ENCODE measurements at regions not wholly inside any gene's neighbourhood (a gene's known extent, or its start where the extent isn't known, plus 50 kb on each side); places are given as distances from the start of the nearest gene placed in this dataset.

- H3K27me3 Mint-ChIP-seq (ENCODE audit: low read depth) = peaks cover 13% of the 10 kb centered on the region
- H3K4me1 Mint-ChIP-seq = no peaks in the 10 kb centered on the region
- H3K4me1 ChIP-seq (ENCODE audit: insufficient read depth, low read length) = no peaks in the 10 kb centered on the region
- no peak overlapping the region for H2AFZ ChIP-seq (ENCODE audit: low read length)
- no peak overlapping the region for H3K27ac Mint-ChIP-seq
- H3T11ph ChIP-seq (ENCODE audit: low read length) = no peak overlapping the region
- no peak overlapping the region for H3K18ac ChIP-seq (ENCODE audit: insufficient read length, low read depth, low read length)
- H3K9ac ChIP-seq (ENCODE audit: extremely low read depth, insufficient read length, low read length) = no peak overlapping the region
- no peak overlapping the region for H2BK20ac ChIP-seq (ENCODE audit: low read depth, low read length, poor library complexity, severe bottlenecking)
- H3K23ac ChIP-seq (ENCODE audit: insufficient read length, low read depth, low read length) = no peak overlapping the region
- H2BK5ac ChIP-seq (ENCODE audit: insufficient read length, low read length) = no peak overlapping the region
- H4K20me1 ChIP-seq (ENCODE audit: control insufficient read depth, insufficient read depth, insufficient read length) = no peaks in the 10 kb centered on the region
- H2AK5ac ChIP-seq (ENCODE audit: insufficient read length, low read length) = no peak overlapping the region
- H2BK15ac ChIP-seq (ENCODE audit: low read depth, low read length) = no peak overlapping the region
- no peak for DNase-seq
- no peak overlapping the region for H3K4me2 ChIP-seq (ENCODE audit: insufficient read depth, insufficient read length, low read length)
- peaks cover 0 to 4% of the 10 kb centered on the region in 2 experiments; a peak in 2 of 5 replicates for H3K9me3 Mint-ChIP-seq
- no peak overlapping the region for H3K27ac ChIP-seq (ENCODE audit: insufficient read length, low read depth, low read length)
- H3K4ac ChIP-seq (ENCODE audit: low read depth, low read length) = no peak overlapping the region
- no peak overlapping the region for H4K8ac ChIP-seq (replicated peaks; ENCODE audit: insufficient read length, low read depth, low read length)
- no peak overlapping the region for H2BK12ac ChIP-seq (ENCODE audit: insufficient read length, low read depth, low read length)
- H3K79me1 ChIP-seq (ENCODE audit: insufficient read depth, low read depth, low read length, poor library complexity, severe bottlenecking) = no peaks in the 10 kb centered on the region
- H3K4me3 Mint-ChIP-seq = no peak overlapping the region
- no peak overlapping the region for H4K91ac ChIP-seq (ENCODE audit: insufficient read length, low read depth, low read length)
- whole genome bisulfite sequencing (ENCODE audit: extremely low coverage, insufficient read length, low lambda C conversion rate) = no CpG with 5 or more reads among the region's 14 CpGs
- H3K14ac ChIP-seq (ENCODE audit: insufficient read depth, low read length) = no peak overlapping the region
- no peaks in the 10 kb centered on the region for H3K23me2 ChIP-seq (ENCODE audit: insufficient read length, low read depth, low read length, poor library complexity, severe bottlenecking)
- no peak overlapping the region for H3K56ac ChIP-seq (ENCODE audit: insufficient read length, low read depth, low read length)
- no peak for TF ChIP-seq CTCF (conservative IDR thresholded peaks at IDR 0.05)
- no peaks in the 10 kb centered on the region for H3K27me3 ChIP-seq (ENCODE audit: insufficient read depth, low read length)
- no peak overlapping the region for H2BK120ac ChIP-seq (ENCODE audit: low read depth, low read length, poor library complexity, severe bottlenecking)
- H3K79me2 ChIP-seq (ENCODE audit: insufficient read depth, low read length) = no peaks in the 10 kb centered on the region
- no peaks in the 10 kb centered on the region for H3K9me3 ChIP-seq (ENCODE audit: control insufficient read depth, low read depth, low read length)
- H4K5ac ChIP-seq (ENCODE audit: insufficient read length, low read depth, low read length) = no peak overlapping the region
- H3K36me3 Mint-ChIP-seq (ENCODE audit: insufficient read depth in 1 of 3, low read depth in 3 of 3) = no peaks in the 10 kb centered on the region
Measured at GRCh38 chr20:43831481-43832065, 83.1 kb upstream of the TOX2 start.
